Bronchial epithelial cell (primary cell): ENCODE measurements at regions not wholly inside any gene's neighbourhood (a gene's known extent, or its start where the extent isn't known, plus 50 kb on each side); places are given as distances from the start of the nearest gene placed in this dataset.

Source experiments
- DNase-seq: peaks from one replicate; pipeline ENCODE4 v3.0.0-alpha.2; 2010; ENCODE audit warnings: low read depth
- FAIRE-seq: peaks from 2 replicates; lab custom pipeline; 2011; peaks lifted over from hg19 to GRCh38; lab: Jason Lieb, UNC
- H3K27me3 ChIP-seq: 2 replicates; pipeline ENCODE4 v1.5.1; 2011; ENCODE audit warnings: low read length; ENCODE audit not compliant: control insufficient read depth, insufficient read depth
- H3K36me3 ChIP-seq: 2 replicates; pipeline ENCODE4 v1.5.1; 2011; ENCODE audit warnings: low read length; ENCODE audit not compliant: control insufficient read depth, insufficient read depth
- H3K4me3 ChIP-seq: 2 replicates; pipeline ENCODE4 v1.5.1; 2011; ENCODE audit warnings: mild to moderate bottlenecking, low read depth, low read length, control low read depth
- TF ChIP-seq, protein P1 (sequence below): IDR thresholded peaks from 2 replicates; pipeline ENCODE4 v1.5.1; 2011; ENCODE audit warnings: mild to moderate bottlenecking, moderate library complexity, low read length, control low read depth, inconsistent platforms; ENCODE audit not compliant: insufficient read depth, severe bottlenecking

DNA sequence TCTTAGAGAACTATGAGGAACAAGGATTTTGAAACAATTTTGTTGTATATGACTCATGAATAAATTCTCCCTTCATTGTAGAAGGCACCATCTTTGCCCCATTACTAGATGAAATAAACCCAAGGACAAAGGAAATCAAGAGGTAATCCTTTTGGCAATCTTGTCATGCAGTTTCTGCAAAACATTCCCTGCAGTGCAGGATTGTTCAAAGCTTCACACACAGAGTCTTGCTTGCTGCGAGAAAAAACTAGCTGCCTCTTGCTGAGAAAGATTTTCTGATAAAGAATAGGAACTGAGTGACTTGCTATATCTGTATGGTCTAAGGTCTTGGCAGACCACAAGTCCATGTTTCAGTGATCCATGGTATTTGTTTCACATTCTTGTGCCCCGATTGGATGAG, 657.4 kb upstream of the ADGRL4 start:
- Histone ChIP-seq H3K36me3 (no peaks in the 10 kb centered on the region), H3K27me3 (no peaks in the 10 kb centered on the region), H3K4me3 (no peak overlapping the region)
- DNase-seq (no peak), FAIRE-seq (no peak)
- TF ChIP-seq, protein P1, sequence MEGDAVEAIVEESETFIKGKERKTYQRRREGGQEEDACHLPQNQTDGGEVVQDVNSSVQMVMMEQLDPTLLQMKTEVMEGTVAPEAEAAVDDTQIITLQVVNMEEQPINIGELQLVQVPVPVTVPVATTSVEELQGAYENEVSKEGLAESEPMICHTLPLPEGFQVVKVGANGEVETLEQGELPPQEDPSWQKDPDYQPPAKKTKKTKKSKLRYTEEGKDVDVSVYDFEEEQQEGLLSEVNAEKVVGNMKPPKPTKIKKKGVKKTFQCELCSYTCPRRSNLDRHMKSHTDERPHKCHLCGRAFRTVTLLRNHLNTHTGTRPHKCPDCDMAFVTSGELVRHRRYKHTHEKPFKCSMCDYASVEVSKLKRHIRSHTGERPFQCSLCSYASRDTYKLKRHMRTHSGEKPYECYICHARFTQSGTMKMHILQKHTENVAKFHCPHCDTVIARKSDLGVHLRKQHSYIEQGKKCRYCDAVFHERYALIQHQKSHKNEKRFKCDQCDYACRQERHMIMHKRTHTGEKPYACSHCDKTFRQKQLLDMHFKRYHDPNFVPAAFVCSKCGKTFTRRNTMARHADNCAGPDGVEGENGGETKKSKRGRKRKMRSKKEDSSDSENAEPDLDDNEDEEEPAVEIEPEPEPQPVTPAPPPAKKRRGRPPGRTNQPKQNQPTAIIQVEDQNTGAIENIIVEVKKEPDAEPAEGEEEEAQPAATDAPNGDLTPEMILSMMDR, result no peak

DNA sequence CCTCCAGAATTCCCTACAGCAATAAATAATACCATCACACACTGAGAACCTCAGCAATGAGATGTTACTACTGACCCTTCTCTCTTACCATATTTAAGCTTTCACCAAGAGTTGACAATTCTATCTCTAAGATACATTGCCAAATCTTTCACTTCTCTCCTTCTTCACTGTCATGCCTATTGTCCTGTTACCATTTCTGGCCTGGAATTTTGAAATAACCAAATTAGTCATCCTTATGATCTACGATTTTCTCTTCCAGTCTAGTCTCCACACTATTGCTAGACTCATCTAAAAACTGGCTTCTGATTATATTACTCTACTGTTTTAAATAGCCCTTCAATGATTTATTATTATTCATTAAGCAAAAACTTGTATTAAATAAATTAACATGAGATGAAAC, 656.1 kb upstream of the ADGRL4 start:
- TF ChIP-seq, protein P1, result no peak
- DNase-seq, result no peak

DNA sequence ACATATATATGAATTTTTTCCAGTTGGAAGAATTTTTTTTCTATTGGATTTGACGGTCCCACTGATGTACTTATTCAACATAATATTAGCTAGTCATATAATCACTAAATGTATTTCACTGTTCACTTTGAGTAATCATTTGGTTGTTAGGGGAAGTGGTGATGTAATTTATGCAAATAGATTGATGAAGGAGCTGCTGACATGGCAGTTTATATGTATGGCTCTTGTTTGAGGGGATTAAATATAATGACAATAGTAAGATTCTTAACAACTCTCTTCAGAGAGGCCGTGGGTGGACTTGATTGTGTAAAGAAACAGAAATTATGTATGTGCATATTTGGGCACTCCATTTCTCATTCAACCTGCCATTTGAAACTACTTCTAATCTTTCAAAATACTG, 653.6 kb upstream of the ADGRL4 start:
- DNase-seq (no peak), FAIRE-seq (no peak)
- TF ChIP-seq, protein P1, result no peak
- Histone ChIP-seq H3K4me3 (no peak overlapping the region), H3K27me3 (no peaks in the 10 kb centered on the region), H3K36me3 (no peaks in the 10 kb centered on the region)

More for the DNA sequence above, 656.1 kb upstream of the ADGRL4 start:
- H3K4me3 ChIP-seq, result no peak overlapping the region
- H3K27me3 ChIP-seq, result no peaks in the 10 kb centered on the region
- no peaks in the 10 kb centered on the region for H3K36me3 ChIP-seq
- FAIRE-seq, result no peak

DNA sequence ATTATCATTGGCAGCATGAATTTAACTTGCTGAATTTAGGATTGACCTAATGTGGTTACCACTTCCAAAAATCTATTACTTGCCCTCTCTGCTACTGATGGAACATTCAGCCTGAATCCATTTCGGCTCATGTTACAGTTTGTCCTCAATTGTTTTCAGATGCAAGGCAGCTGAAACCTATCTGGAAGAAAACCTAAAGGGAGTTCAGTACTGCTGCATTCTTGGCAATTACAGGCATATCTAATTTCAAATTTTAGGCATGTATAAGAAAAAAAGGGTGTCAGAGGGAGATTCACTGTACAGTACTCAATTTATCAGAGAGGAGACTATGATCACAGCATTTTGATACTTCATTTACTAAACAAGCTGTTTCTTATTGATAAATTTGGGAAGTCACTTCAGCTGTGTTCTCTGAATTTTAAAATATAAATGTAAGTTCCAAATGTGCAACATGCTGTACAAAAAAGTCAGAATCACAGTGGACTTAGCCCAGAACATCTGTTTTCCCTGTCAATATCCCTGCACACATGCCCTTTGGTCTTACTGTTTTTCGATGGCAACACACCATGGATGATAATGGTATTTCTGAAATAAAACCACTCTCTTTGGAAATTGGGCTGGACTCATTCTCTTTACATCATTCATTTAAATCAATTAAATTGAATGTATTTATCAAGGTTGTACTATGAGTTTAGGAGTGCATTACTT, 651.6 kb upstream of the ADGRL4 start:
- TF ChIP-seq, protein P1, result no peak
- FAIRE-seq, result no peak

DNA sequence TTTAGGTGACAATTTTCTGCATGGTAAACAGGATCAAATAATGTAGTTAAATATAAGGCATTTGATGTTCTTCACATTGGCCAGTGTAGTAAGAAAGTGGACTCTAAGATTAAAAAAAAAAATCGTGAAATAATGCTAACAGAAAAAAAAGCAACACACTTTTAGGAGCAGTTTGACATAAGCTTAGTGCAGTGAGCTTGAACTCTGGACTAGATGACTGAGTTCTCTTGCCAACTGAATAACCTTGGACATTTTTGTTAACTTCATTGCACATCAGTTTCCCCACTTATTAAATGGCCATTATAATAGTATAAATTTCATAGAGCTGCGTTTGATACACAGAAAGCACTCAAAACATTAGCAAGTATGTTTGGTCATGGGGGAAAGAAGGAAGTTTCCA, 649.3 kb upstream of the ADGRL4 start:
- Histone ChIP-seq H3K27me3 (no peaks in the 10 kb centered on the region), H3K4me3 (no peak overlapping the region), H3K36me3 (no peaks in the 10 kb centered on the region)
- TF ChIP-seq, protein P1, result no peak
- DNase-seq (no peak), FAIRE-seq (no peak)

More for the DNA sequence above, 651.6 kb upstream of the ADGRL4 start:
- H3K4me3 ChIP-seq, result no peak overlapping the region
- H3K27me3 ChIP-seq, result no peaks in the 10 kb centered on the region
- no peaks in the 10 kb centered on the region for H3K36me3 ChIP-seq
- DNase-seq, result no peak

DNA sequence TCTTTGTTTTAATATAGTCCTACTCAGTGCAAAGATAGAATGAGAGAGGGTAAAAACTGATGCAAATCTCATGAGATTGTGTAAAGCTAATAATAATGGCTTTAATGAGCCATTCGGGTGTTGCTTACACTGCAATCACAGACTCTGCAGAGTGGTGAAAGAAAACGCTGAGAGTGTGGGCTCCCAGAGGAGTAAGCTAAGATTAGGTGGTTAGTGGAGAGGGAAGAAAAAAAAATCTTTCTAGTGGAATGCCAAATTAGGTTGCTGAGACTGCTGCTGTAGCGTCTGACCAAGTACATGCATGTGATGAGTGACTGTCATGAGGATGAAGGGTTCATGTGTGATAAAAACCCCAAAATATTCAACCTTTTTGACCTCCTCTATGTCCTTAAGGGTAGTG, 645.9 kb upstream of the ADGRL4 start:
- H3K27me3 ChIP-seq, result no peaks in the 10 kb centered on the region
- TF ChIP-seq, protein P1, result no peak
- DNase-seq (no peak), FAIRE-seq (no peak)
- no peak overlapping the region for H3K4me3 ChIP-seq
- no peaks in the 10 kb centered on the region for H3K36me3 ChIP-seq
